ENCODE measurements at regions not wholly inside any gene's neighbourhood (a gene's known extent, or its start where the extent isn't known, plus 50 kb on each side); places are given as distances from the start of the nearest gene placed in this dataset.

- no peak for TF ChIP-seq MEF2B (IDR thresholded peaks at IDR 0.05; ENCODE audit: partially characterized antibody, poor library complexity, severe bottlenecking)
- TF ChIP-seq ZZZ3 (IDR thresholded peaks at IDR 0.05; ENCODE audit: control insufficient read depth, insufficient read length, low read depth): no peak
- TF ChIP-seq FOXM1 (IDR thresholded peaks at IDR 0.05; ENCODE audit: low read depth, low read length): no peak
- no peak for TF ChIP-seq ZBTB11 (CRISPR knock-in tag; IDR thresholded peaks at IDR 0.05)
- TF ChIP-seq MTA3 (IDR thresholded peaks at IDR 0.05; ENCODE audit: borderline replicate concordance, low read length): no peak
These were observed 57.3 kb upstream of the THBS2 start for GRCh38 chr6:169310983-169311382.
